IMR-90 (cell line): ENCODE measurements at regions not wholly inside any gene's neighbourhood (a gene's known extent, or its start where the extent isn't known, plus 50 kb on each side); places are given as distances from the start of the nearest gene placed in this dataset.
A peak's percentile ranks its signal among the peaks of the same experiment; 100 is the strongest.

Experiments used
- ATAC-seq: fragments of 200-7000 bp; cut with Tn5 transposase; 2 replicates; pipeline ENCODE4 v1.9.1; 2020; ENCODE audit warnings: low read depth, mild to moderate bottlenecking, moderate library complexity
- BruUV-seq: library from RNA; stranded (reverse); fragments of 400-500 nt; replicated peaks from 2 replicates; lab custom pipeline; 2021; lab: Mats Ljungman, UMichigan
- CTCF ChIA-PET: fragments of 300-600 bp; formaldehyde crosslinking; extraction: SDS; loops from one replicate; lab custom pipeline; 2021; ENCODE audit warnings: antibody characterized with exemption; lab: Yijun Ruan, JAX
- POLR2A ChIA-PET: fragments of 300-600 bp; sonication (Branson Sonifier 250); formaldehyde crosslinking; loops from one replicate; lab custom pipeline; 2022; ENCODE audit warnings: antibody characterized with exemption; ENCODE audit not compliant: unreplicated experiment; lab: Charles Lee
- DNase-seq: peaks from one replicate; pipeline ENCODE4 v3.0.0; 2013
- H2AFZ ChIP-seq: replicated peaks from 2 replicates; pipeline ENCODE3; 2013; ENCODE audit warnings: low read length, mild to moderate bottlenecking; ENCODE audit not compliant: poor library complexity
- H2AK5ac ChIP-seq: 2 replicates; pipeline ENCODE4 v1.6.1; 2013; ENCODE audit warnings: low read depth, low read length, inconsistent platforms
- H2AK9ac ChIP-seq: replicated peaks from 2 replicates; pipeline ENCODE3; 2013; ENCODE audit warnings: mild to moderate bottlenecking, low read depth, low read length, moderate library complexity; ENCODE audit not compliant: poor library complexity
- H2BK120ac ChIP-seq: 2 replicates; pipeline ENCODE4 v1.6.1; 2013; ENCODE audit warnings: low read depth, low read length, inconsistent platforms
- H2BK15ac ChIP-seq: 3 replicates; pipeline ENCODE4 v1.6.1; 2013; ENCODE audit warnings: low read depth, low read length, inconsistent platforms
- H2BK20ac ChIP-seq: 2 replicates; pipeline ENCODE4 v1.6.1; 2013; ENCODE audit warnings: low read depth, mild to moderate bottlenecking, inconsistent platforms, low read length, moderate library complexity
- H2BK5ac ChIP-seq: 2 replicates; pipeline ENCODE4 v1.6.1; 2013; ENCODE audit warnings: mild to moderate bottlenecking, low read depth, low read length, inconsistent platforms; ENCODE audit not compliant: poor library complexity, severe bottlenecking
- H3K14ac ChIP-seq: replicated peaks from 2 replicates; pipeline ENCODE4 v1.6.1; 2013; ENCODE audit warnings: low read depth, low read length, inconsistent platforms
- H3K18ac ChIP-seq: 2 replicates; pipeline ENCODE4 v1.6.1; 2013; ENCODE audit warnings: low read depth, low read length, control low read depth
- H3K23ac ChIP-seq: 2 replicates; pipeline ENCODE4 v1.6.1; 2013; ENCODE audit warnings: low read depth, low read length, inconsistent platforms
- H3K27ac ChIP-seq: 2 replicates; pipeline ENCODE4 v1.5.1; 2013; ENCODE audit warnings: mild to moderate bottlenecking, control low read depth, low read length; ENCODE audit not compliant: insufficient read depth
- H3K27me3 ChIP-seq: 2 replicates; pipeline ENCODE4 v1.6.1; 2013; ENCODE audit warnings: low read length; ENCODE audit not compliant: control insufficient read depth, insufficient read depth
- H3K36me3 ChIP-seq: 2 replicates; pipeline ENCODE4 v1.6.1; 2013; ENCODE audit warnings: low read length, mixed read lengths; ENCODE audit not compliant: control insufficient read depth, insufficient read depth
- H3K4ac ChIP-seq: 2 replicates; pipeline ENCODE4 v1.6.1; 2013; ENCODE audit warnings: low read depth, low read length, inconsistent platforms
- H3K4me1 ChIP-seq: 2 replicates; pipeline ENCODE4 v1.6.1; 2013; ENCODE audit warnings: low read length, mixed read lengths; ENCODE audit not compliant: control insufficient read depth, insufficient read depth
- H3K4me2 ChIP-seq: 2 replicates; pipeline ENCODE4 v1.6.1; 2013; ENCODE audit warnings: low read depth, mild to moderate bottlenecking, control low read depth, low read length, moderate library complexity
- H3K4me3 ChIP-seq: 2 replicates; pipeline ENCODE4 v1.5.1; 2013; ENCODE audit warnings: low read depth, mild to moderate bottlenecking, control low read depth, low read length, moderate library complexity; ENCODE audit not compliant: insufficient read depth
- H3K56ac ChIP-seq: 2 replicates; pipeline ENCODE4 v1.6.1; 2013; ENCODE audit warnings: low read length, inconsistent platforms; ENCODE audit not compliant: insufficient read depth; ENCODE audit errors: extremely low read depth
- H3K79me1 ChIP-seq, 2 experiments: 2 replicates each; pipeline ENCODE4 v1.6.1; 2013; ENCODE audit warnings: low read length in 2 of 2, inconsistent platforms in 1 of 2, low read depth in 1 of 2
- H3K9ac ChIP-seq: 2 replicates; pipeline ENCODE4 v1.6.1; 2013; ENCODE audit warnings: low read depth, low read length, control low read depth
- H3K9me1 ChIP-seq: 2 replicates; pipeline ENCODE4 v1.6.1; 2013; ENCODE audit warnings: low read length, inconsistent platforms; ENCODE audit not compliant: insufficient read depth
- H3K9me3 ChIP-seq: 2 replicates; pipeline ENCODE4 v1.6.1; 2013; ENCODE audit warnings: low read length; ENCODE audit not compliant: control insufficient read depth, insufficient read depth
- H4K20me1 ChIP-seq: 2 replicates; pipeline ENCODE4 v1.6.1; 2013; ENCODE audit warnings: low read length, inconsistent platforms; ENCODE audit not compliant: insufficient read depth
- H4K5ac ChIP-seq: 2 replicates; pipeline ENCODE4 v1.6.1; 2013; ENCODE audit warnings: mild to moderate bottlenecking, low read depth, low read length, control low read depth
- H4K8ac ChIP-seq, 2 experiments: 2 replicates each; pipeline ENCODE4 v1.6.1; 2013; ENCODE audit warnings: low read depth in 2 of 2, low read length in 2 of 2, control low read depth in 1 of 2, inconsistent platforms in 1 of 2
- H4K91ac ChIP-seq: 2 replicates; pipeline ENCODE4 v1.6.1; 2013; ENCODE audit warnings: low read depth, low read length, inconsistent platforms; ENCODE audit not compliant: insufficient read depth
- CEBPB ChIP-seq: IDR thresholded peaks from 2 replicates; pipeline ENCODE4 v1.6.1; 2012; ENCODE audit warnings: low read depth, low read length, improper control_type of control experiment
- MXI1 ChIP-seq: IDR thresholded peaks from 2 replicates; pipeline ENCODE4 v1.6.1; 2012; ENCODE audit warnings: low read depth, mild to moderate bottlenecking, low read length, moderate library complexity, borderline replicate concordance
- USF2 ChIP-seq: fragments of 150-350 bp; IDR thresholded peaks from 2 replicates; pipeline ENCODE4 v1.6.1; 2017; ENCODE audit warnings: mild to moderate bottlenecking, antibody characterized with exemption, low read length, low read depth
- WGBS, 2 experiments: methylation state at CpG; one replicate each; pipeline versions ENCODE4 v1.1.5 to v1.1.7; 2013; ENCODE audit warnings: missing lambda C conversion rate in 2 of 2; ENCODE audit not compliant: insufficient read length in 1 of 2; ENCODE audit errors: extremely low coverage in 2 of 2; 5-methylcytosine and 5-hydroxymethylcytosine counted together
- dilution Hi-C: fragments of 300-500 bp; cut with HindIII; formaldehyde crosslinking; loops from one replicate; pipeline ENCODE4 v1.14.3; 2018; ENCODE audit warnings: low sequenced_read_pairs; ENCODE audit not compliant: unreplicated experiment
- in situ Hi-C: fragments of 300-500 bp; cut with MboI; formaldehyde crosslinking; loops from 3 replicates; pipeline ENCODE4 v1.14.3; 2019; ENCODE audit warnings: low sequenced_read_pairs, inconsistent platforms, mixed read lengths
- intact Hi-C: fragments of 100-400 bp; cut with micrococcal nuclease; formaldehyde crosslinking; loops from 2 replicates; pipeline ENCODE4 v1.10.0; 2022

GRCh38 chr21:27561116-27561515 lies 594.2 kb upstream of the ADAMTS5 start:
- no peaks in the 10 kb centered on the region for H3K79me1 ChIP-seq
- in situ Hi-C loops (loop anchor here (25.0 kb wide), 2 partner anchors 776 to 1176 kb away; no protein-coding TSS in a partner anchor), intact Hi-C loops (loop anchor here (5.0 to 10.0 kb wide), 3 partner anchors 346 to 599 kb away; no protein-coding TSS in a partner anchor), dilution Hi-C loops (no loop called here)
- no peaks in the 10 kb centered on the region for H3K9me1 ChIP-seq
- H2BK120ac ChIP-seq: no peak overlapping the region
- ChIA-PET POLR2A (no interaction called here), CTCF (interaction anchor here (0.6 kb wide), 1 partner anchor 10 kb away, joined by 5 read pairs; no protein-coding TSS in a partner anchor)
- no peak overlapping the region for H2BK15ac ChIP-seq
- no peak overlapping the region for H2BK5ac ChIP-seq
- no peaks in the 10 kb centered on the region for H3K36me3 ChIP-seq
- H3K4me1 ChIP-seq: peaks cover 6% of the 10 kb centered on the region
- H4K5ac ChIP-seq: peak overlapping the region; percentile 80
- DNase-seq: no peak
- H4K20me1 ChIP-seq: no peaks in the 10 kb centered on the region
- H4K8ac ChIP-seq: no peak overlapping the region
- H3K4me2 ChIP-seq: no peak overlapping the region
- H3K4me3 ChIP-seq: no peak overlapping the region
- H4K91ac ChIP-seq: peak overlapping the region; percentile 49; the same call in 1 of the 2 replicates
- H2AK9ac ChIP-seq: no peak overlapping the region
- no peaks in the 10 kb centered on the region for H3K27me3 ChIP-seq
- ATAC-seq: no peak
- TF ChIP-seq USF2: no peak
- TF ChIP-seq CEBPB: peak; percentile 48
- TF ChIP-seq MXI1: no peak
- no peak overlapping the region for H3K14ac ChIP-seq
- BruUV-seq: no TSS peak
- H2AFZ ChIP-seq: no peak overlapping the region
- H3K18ac ChIP-seq: peak overlapping the region; percentile 74
- no peak overlapping the region; the same call in 1 of the 2 replicates for H2BK20ac ChIP-seq
- no peak overlapping the region for H3K9ac ChIP-seq
- WGBS, 2 experiments: 100% methylated on average over 2 of the region's 9 CpGs; no CpG with 5 or more reads in 1 of the 2 experiments
- peak overlapping the region; percentile 13; the same call in 1 of the 2 replicates for H3K27ac ChIP-seq
- H3K56ac ChIP-seq: no peak overlapping the region
- no peak overlapping the region for H3K23ac ChIP-seq
- H2AK5ac ChIP-seq: no peak overlapping the region
- H3K9me3 ChIP-seq: no peaks in the 10 kb centered on the region
- H3K4ac ChIP-seq: no peak overlapping the region
